OCI-LY3 (cell line): ENCODE measurements at regions not wholly inside any gene's neighbourhood (a gene's known extent, or its start where the extent isn't known, plus 50 kb on each side); places are given as distances from the start of the nearest gene placed in this dataset.

Experiments used
- CTCF ChIP-seq: fragments of 200-600, 300-600 bp; sonication (generic); IDR thresholded peaks from 2 replicates; pipeline ENCODE4 v1.5.1; 2014; ENCODE audit warnings: antibody characterized with exemption, low read length, low read depth
- EZH2phosphoT487 ChIP-seq: fragments of 200-600 bp; shearing (Covaris generic); IDR thresholded peaks from 2 replicates; pipeline ENCODE4 v1.6.1; 2018; ENCODE audit warnings: antibody characterized with exemption, mixed run types, low read depth

DNA sequence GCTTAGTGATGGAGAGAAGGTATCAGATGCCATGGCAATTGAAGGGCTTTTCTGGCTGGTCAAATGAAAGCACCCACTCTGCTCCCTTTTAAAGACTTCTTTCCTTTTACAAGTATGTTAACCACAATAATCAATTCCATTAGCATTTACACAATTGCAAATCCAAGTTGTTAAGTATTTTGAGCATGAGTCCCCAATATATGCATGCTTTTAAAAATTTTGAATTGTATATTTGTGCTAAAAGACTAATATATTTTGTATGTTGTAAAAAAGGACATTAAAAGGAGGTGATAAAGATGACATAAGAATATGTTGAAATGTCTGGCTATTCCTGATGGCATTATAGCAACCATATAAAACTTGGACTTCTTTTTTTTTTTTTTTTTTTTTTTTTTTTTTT, 639.9 kb upstream of the CPEB2 start:
- TF ChIP-seq CTCF (no peak), EZH2phosphoT487 (no peak)
